ENCODE measurements at regions not wholly inside any gene's neighbourhood (a gene's known extent, or its start where the extent isn't known, plus 50 kb on each side); places are given as distances from the start of the nearest gene placed in this dataset.

DNA sequence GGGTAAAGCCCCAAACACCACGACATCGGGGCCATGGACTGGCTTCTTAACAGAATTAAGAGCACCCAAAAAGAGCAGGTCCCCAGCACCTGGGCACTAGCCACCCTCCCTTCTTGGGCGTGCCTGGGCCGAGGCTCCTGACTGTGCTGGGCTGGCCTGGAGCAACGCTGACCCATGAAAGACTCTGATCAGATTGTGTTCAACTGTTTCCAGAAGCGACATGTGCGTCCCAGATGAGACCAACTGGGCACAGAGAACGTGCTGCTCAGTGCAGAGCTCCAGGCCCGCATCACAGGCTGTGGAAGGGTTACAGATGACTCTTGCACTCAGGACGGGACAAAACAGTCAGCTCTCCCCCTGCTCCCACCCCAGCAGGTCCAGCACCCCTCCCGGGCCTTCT is 100.7 kb downstream of the KCNJ12 start:
- TF ChIP-seq YY1 (IDR thresholded peaks at IDR 0.05; ENCODE audit: insufficient read depth, insufficient read length) (no peak), ZNF274 (IDR thresholded peaks at IDR 0.05; ENCODE audit: low read depth, low read length) (no peak), SUZ12 (IDR thresholded peaks at IDR 0.05; ENCODE audit: extremely low read depth, insufficient read depth, insufficient read length) (no peak)

Measured in NT2/D1 (cell line).